Caco-2 (cell line): ENCODE measurements at regions not wholly inside any gene's neighbourhood (a gene's known extent, or its start where the extent isn't known, plus 50 kb on each side); places are given as distances from the start of the nearest gene placed in this dataset.

Experiments used
- BruUV-seq: library from RNA; stranded (reverse); fragments of 400-500 nt; replicated peaks from 2 replicates; lab custom pipeline; 2021; lab: Mats Ljungman, UMichigan
- CTCF ChIA-PET: fragments of 300-600 bp; sonication (Branson Sonifier 250); formaldehyde crosslinking; loops from one replicate; lab custom pipeline; 2022; ENCODE audit warnings: antibody characterized with exemption; lab: Charles Lee
- POLR2A ChIA-PET: fragments of 300-600 bp; sonication (Branson Sonifier 250); formaldehyde crosslinking; loops from one replicate; lab custom pipeline; 2022; ENCODE audit warnings: antibody characterized with exemption; lab: Charles Lee
- DNase-seq, 2 experiments: peaks; one replicate each; pipeline versions ENCODE4 v3.0.0 to v3.0.0-alpha.2; 2020 to 2022
- H3K27me3 ChIP-seq: replicated peaks from 2 replicates; pipeline ENCODE4 v1.6.0; 2011; ENCODE audit warnings: low read length; ENCODE audit not compliant: control insufficient read depth, insufficient read depth
- H3K36me3 ChIP-seq: 2 replicates; pipeline ENCODE4 v1.5.1; 2011; ENCODE audit warnings: low read length; ENCODE audit not compliant: control insufficient read depth, insufficient read depth
- H3K4me1 ChIP-seq: fragments of 250-450 bp; sonication (Bioruptor Pico); 2 replicates; pipeline ENCODE4 v1.5.1; 2020; ENCODE audit warnings: mild to moderate bottlenecking
- H3K4me3 ChIP-seq: 2 replicates; pipeline ENCODE4 v1.5.1; 2011; ENCODE audit warnings: low read depth, mild to moderate bottlenecking, control low read depth, low read length
- H3K9me3 ChIP-seq: fragments of 250-450 bp; sonication (Bioruptor Pico); 2 replicates; pipeline ENCODE4 v1.5.1; 2020; ENCODE audit warnings: mild to moderate bottlenecking, moderate library complexity
- H3K27ac Mint-ChIP-seq: one replicate; pipeline ENCODE4 v1.8.0; 2022; ENCODE audit warnings: mixed read lengths; ENCODE audit not compliant: unreplicated experiment
- H3K27me3 Mint-ChIP-seq: one replicate; pipeline ENCODE4 v1.8.0; 2022; ENCODE audit warnings: mixed read lengths; ENCODE audit not compliant: insufficient read depth, unreplicated experiment
- H3K36me3 Mint-ChIP-seq: one replicate; pipeline ENCODE4 v1.8.0; 2022; ENCODE audit warnings: mild to moderate bottlenecking, mixed read lengths; ENCODE audit not compliant: insufficient read depth, unreplicated experiment
- H3K4me1 Mint-ChIP-seq: one replicate; pipeline ENCODE4 v1.8.0; 2022; ENCODE audit warnings: low read depth, mixed read lengths; ENCODE audit not compliant: unreplicated experiment
- H3K4me3 Mint-ChIP-seq: one replicate; pipeline ENCODE4 v1.8.0; 2022; ENCODE audit warnings: mild to moderate bottlenecking, moderate library complexity, mixed read lengths; ENCODE audit not compliant: unreplicated experiment
- H3K9me3 Mint-ChIP-seq: one replicate; pipeline ENCODE4 v1.8.0; 2022; ENCODE audit warnings: mixed read lengths; ENCODE audit not compliant: unreplicated experiment
- CTCF ChIP-seq, 2 experiments: fragments of 200-600 bp in 1 of 2; IDR thresholded peaks; 1 replicate in 1 of 2; 2 replicates in 1 of 2; pipeline versions ENCODE4 v1.5.1 to v1.8.0; 2011 to 2022; ENCODE audit warnings: antibody characterized with exemption in 1 of 2, control low read depth in 1 of 2, inconsistent platforms in 1 of 2, low read depth in 1 of 2, low read length in 1 of 2, mild to moderate bottlenecking in 1 of 2, moderate library complexity in 1 of 2; ENCODE audit not compliant: insufficient read depth in 1 of 2, severe bottlenecking in 1 of 2, unreplicated experiment in 1 of 2
- intact Hi-C: fragments of 100-400 bp; cut with micrococcal nuclease; formaldehyde crosslinking; loops from one replicate; pipeline ENCODE4 v1.10.0; 2022; ENCODE audit not compliant: unreplicated experiment

- no TSS peak for BruUV-seq
- Histone ChIP-seq H3K4me1 (no peaks in the 10 kb centered on the region), H3K27me3 (no peaks in the 10 kb centered on the region; the same call in 1 of the 2 replicates), H3K9me3 (no peaks in the 10 kb centered on the region), H3K36me3 (no peaks in the 10 kb centered on the region), H3K4me3 (no peak overlapping the region)
- ChIA-PET CTCF (no interaction called here), POLR2A (no interaction called here)
- Mint-ChIP-seq H3K4me1 (no peaks in the 10 kb centered on the region), H3K27me3 (peaks cover 13% of the 10 kb centered on the region), H3K27ac (no peak overlapping the region), H3K9me3 (peaks cover 11% of the 10 kb centered on the region), H3K4me3 (no peak overlapping the region), H3K36me3 (no peaks in the 10 kb centered on the region)
- no peak for TF ChIP-seq CTCF (IDR thresholded peaks at IDR 0.05; ENCODE audit: insufficient read depth in 1 of 2, low read depth in 1 of 2, low read length in 1 of 2, severe bottlenecking in 1 of 2, unreplicated experiment in 1 of 2)
- intact Hi-C loops = no loop called here
- no peak for DNase-seq
These were observed 510.3 kb upstream of the CCDC196 start for GRCh38 chr14:65975865-65976264.

GRCh38 chr14:65976761-65977404, 509.3 kb upstream of the CCDC196 start:
- Histone ChIP-seq H3K36me3 (no peaks in the 10 kb centered on the region), H3K27me3 (no peaks in the 10 kb centered on the region; the same call in 1 of the 2 replicates), H3K4me1 (no peaks in the 10 kb centered on the region), H3K9me3 (no peaks in the 10 kb centered on the region), H3K4me3 (no peak overlapping the region)
- TF ChIP-seq CTCF (IDR thresholded peaks at IDR 0.05; ENCODE audit: insufficient read depth in 1 of 2, low read depth in 1 of 2, low read length in 1 of 2, severe bottlenecking in 1 of 2, unreplicated experiment in 1 of 2) = no peak
- Mint-ChIP-seq H3K9me3 (peaks cover 11% of the 10 kb centered on the region), H3K4me3 (no peak overlapping the region), H3K27ac (no peak overlapping the region), H3K4me1 (no peaks in the 10 kb centered on the region), H3K36me3 (no peaks in the 10 kb centered on the region), H3K27me3 (peaks cover 12% of the 10 kb centered on the region)
- no peak for DNase-seq
- intact Hi-C loops = no loop called here
- POLR2A ChIA-PET = no interaction called here
- CTCF ChIA-PET = no interaction called here
- no TSS peak for BruUV-seq

GRCh38 chr14:65981192-65981843, 504.9 kb upstream of the CCDC196 start:
- Histone ChIP-seq H3K4me3 (no peak overlapping the region), H3K27me3 (no peaks in the 10 kb centered on the region), H3K4me1 (no peaks in the 10 kb centered on the region), H3K36me3 (no peaks in the 10 kb centered on the region), H3K9me3 (no peaks in the 10 kb centered on the region)
- Mint-ChIP-seq H3K4me1 (no peaks in the 10 kb centered on the region), H3K4me3 (no peak overlapping the region), H3K36me3 (no peaks in the 10 kb centered on the region), H3K9me3 (peaks cover 11% of the 10 kb centered on the region), H3K27ac (no peak overlapping the region), H3K27me3 (peaks cover 17% of the 10 kb centered on the region)
- CTCF ChIA-PET = interaction anchor here (0.8 kb wide), 1 partner anchor 157 kb away, joined by 3 read pairs; no protein-coding TSS in a partner anchor
- no peak for TF ChIP-seq CTCF (IDR thresholded peaks at IDR 0.05; ENCODE audit: insufficient read depth in 1 of 2, low read depth in 1 of 2, low read length in 1 of 2, severe bottlenecking in 1 of 2, unreplicated experiment in 1 of 2)
- no TSS peak for BruUV-seq
- intact Hi-C loops = no loop called here
- POLR2A ChIA-PET = no interaction called here
- no peak for DNase-seq
